GM12872 (cell line): ENCODE measurements at regions not wholly inside any gene's neighbourhood (a gene's known extent, or its start where the extent isn't known, plus 50 kb on each side); places are given as distances from the start of the nearest gene placed in this dataset.

Experiments
- TF ChIP-seq, protein P1 (sequence below): IDR thresholded peaks from 3 replicates; pipeline ENCODE4 v1.5.1; 2011; ENCODE audit warnings: low read depth, mild to moderate bottlenecking, low read length, moderate library complexity; ENCODE audit not compliant: insufficient read depth

DNA sequence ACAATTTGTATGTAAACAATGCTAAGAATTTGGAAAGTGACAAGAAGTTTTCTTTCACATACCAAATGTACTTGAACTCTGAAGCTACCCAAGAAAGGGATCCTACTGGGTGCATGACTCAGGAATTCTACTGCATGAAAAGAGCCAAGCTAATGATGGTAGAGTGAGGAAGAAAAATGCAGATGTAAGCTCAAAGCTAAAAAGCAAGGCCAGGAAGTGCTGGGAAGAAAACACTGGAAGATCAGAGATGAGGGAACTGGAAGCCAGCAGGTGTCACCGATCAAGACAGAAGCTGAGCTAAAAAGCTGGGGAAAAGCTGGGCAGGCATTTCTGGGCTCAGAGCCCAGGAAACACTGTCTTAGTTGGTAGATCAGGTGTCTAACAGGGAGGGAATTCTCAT, 449.1 kb downstream of the NKX6-1 start:
- TF ChIP-seq, protein P1, sequence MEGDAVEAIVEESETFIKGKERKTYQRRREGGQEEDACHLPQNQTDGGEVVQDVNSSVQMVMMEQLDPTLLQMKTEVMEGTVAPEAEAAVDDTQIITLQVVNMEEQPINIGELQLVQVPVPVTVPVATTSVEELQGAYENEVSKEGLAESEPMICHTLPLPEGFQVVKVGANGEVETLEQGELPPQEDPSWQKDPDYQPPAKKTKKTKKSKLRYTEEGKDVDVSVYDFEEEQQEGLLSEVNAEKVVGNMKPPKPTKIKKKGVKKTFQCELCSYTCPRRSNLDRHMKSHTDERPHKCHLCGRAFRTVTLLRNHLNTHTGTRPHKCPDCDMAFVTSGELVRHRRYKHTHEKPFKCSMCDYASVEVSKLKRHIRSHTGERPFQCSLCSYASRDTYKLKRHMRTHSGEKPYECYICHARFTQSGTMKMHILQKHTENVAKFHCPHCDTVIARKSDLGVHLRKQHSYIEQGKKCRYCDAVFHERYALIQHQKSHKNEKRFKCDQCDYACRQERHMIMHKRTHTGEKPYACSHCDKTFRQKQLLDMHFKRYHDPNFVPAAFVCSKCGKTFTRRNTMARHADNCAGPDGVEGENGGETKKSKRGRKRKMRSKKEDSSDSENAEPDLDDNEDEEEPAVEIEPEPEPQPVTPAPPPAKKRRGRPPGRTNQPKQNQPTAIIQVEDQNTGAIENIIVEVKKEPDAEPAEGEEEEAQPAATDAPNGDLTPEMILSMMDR, result no peak

DNA sequence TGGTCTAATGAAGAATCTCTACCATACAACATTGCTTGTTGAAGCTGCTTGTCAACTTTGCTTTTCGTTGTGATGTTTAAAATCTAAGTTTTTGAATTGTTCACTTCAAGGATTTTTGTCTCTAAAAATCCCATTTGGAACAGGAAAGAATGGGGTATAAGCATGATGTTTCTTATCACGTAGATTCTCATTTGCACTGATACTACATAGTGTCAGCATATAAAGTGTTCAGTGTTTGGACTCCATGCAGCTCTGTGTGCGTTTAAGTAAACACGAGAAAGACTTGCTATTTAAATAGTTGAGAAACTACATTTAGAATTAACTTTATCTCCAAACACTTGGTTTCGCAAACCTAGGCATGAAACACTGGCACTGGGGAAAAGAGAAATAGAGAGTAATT, 452.5 kb downstream of the NKX6-1 start:
- TF ChIP-seq, protein P1, result no peak

DNA sequence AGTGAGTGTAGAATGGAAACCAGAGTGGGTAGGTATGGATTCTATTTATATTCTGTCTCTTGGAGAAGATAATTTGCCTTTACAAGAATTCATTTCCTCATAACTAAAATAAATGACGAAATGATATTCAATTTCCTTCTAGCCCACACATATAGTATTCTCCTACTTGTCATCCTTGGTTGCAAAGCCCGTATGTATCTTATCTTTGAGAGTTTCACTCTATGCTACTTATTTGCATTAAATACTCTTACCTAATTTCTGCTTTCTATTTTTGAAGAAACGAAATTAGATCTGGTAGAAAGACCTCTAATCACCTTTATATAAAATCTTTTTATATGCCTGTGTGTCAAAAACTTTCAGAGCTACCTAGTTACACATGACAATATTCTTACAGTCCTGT, 457.7 kb downstream of the NKX6-1 start:
- TF ChIP-seq, protein P1, result no peak

DNA sequence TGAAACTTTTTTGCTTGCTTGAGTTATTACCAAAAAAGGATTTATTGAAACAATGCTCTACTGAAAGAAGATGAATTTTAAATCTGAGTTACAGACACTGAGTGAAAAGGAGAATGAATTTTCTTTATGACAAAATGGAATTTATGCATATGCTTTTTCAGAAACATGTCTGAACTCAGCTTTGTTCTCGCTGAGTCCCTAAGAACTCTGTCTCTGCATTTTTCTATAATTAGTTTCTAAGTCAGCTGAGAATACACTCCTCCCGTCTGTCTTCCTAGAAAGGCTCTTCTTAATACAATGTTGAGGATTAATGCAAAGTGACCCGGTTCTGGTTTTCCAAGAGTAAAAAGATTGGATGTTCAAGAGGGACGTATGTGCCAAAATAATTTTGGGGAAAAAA, 463.5 kb downstream of the NKX6-1 start:
- TF ChIP-seq, protein P1, result no peak

DNA sequence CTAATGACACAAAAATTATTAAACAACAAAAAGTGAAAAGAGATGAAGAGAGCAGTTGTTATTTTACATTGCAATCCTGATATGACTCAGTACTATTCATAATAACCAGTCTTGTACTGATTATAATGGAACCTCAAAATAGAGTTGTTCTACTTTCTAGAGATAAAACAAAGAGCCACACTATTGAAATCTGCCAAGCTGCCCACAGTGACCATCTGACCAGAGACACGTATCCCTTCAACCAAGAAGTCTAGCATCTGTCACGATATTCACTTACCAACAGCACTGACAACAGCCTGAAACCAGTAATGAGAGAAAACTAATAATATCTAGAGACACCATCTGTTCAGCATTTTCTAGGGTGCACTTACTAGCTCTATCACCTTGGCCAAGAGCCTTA, 466.7 kb downstream of the NKX6-1 start:
- TF ChIP-seq, protein P1, result no peak

DNA sequence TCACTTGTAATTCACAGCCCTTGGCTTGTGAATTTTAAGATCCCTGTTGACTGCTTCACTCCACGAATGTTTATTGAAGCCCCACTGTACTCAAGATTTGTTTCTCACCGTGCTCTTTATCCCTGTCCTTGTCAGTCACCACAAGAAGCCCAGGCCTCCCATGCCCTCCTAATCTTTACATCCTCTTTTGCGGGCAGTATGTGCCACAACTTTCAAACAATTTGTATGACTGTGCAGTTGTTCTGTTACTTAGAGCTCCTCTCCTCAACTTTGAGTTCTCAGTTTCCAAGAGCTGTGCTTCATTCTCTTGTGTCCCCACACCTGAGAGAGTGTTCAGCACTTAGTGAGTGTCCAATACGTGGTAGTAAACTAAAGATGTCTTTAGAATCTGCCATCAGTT, 467.7 kb downstream of the NKX6-1 start:
- TF ChIP-seq, protein P1, result no peak

DNA sequence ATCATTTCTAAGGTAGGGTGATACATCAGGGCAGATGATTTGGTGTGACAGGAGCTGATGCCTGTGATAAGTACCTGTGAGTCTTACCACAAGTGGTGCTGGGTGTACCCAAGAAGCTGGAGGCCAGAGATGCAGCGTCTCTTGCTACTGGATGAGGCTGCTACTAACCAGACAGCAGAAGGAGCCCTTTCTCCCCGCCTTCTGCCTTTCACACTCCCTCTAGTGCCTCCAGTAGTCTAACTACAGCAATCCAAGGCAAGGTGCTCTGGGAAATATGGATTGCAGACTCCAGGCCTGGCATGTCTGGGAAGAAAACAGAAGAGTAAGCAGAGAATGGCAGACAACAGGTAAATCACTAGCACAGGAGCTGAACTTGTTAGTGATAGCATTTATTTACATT, 470.8 kb downstream of the NKX6-1 start:
- TF ChIP-seq, protein P1, result no peak

DNA sequence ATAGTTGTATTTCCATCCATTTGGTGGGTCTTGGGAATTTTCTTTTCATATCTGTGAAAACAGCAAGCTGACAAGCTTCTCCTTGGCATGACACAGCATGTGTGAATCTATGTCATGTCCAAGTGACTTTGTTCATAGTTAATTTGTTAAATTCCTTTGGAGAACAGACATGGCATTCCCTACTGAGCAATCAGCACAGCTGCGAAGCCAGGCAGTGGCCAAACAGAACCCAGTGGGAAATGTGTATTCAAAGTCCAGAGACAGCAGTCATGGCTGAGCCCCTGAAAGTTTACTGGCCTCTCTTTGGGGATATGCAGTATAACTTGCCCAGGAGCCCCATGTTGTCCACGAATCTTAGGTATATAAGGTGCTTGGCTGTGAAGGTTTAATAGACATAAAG, 474.7 kb downstream of the NKX6-1 start:
- TF ChIP-seq, protein P1, result no peak
